Naive thymus-derived CD4-positive, alpha-beta T cell (primary cell): ENCODE measurements at regions not wholly inside any gene's neighbourhood (a gene's known extent, or its start where the extent isn't known, plus 50 kb on each side); places are given as distances from the start of the nearest gene placed in this dataset.
A peak's percentile ranks its signal among the peaks of the same experiment; 100 is the strongest.

Experiments
- ATAC-seq: fragments of 150-1000 bp; cut with Tn5 transposase; 2 replicates; pipeline ENCODE4 v1.10.0; 2021; ENCODE audit warnings: mild to moderate bottlenecking, moderate library complexity
- CTCF ChIA-PET: fragments of 350-600 bp; sonication (Branson Sonifier 250); formaldehyde crosslinking; loops from one replicate; lab custom pipeline; 2021; ENCODE audit warnings: antibody characterized with exemption; lab: Charles Lee
- POLR2A ChIA-PET: fragments of 350-600 bp; sonication (Branson Sonifier 250); formaldehyde crosslinking; loops from one replicate; lab custom pipeline; 2021; ENCODE audit warnings: antibody characterized with exemption, inconsistent platforms; lab: Charles Lee
- DNase-seq, 9 donors: peaks; one replicate each; pipeline versions ENCODE4 v3.0.0 to v3.0.0-alpha.2; 2020 to 2022; ENCODE audit warnings: mixed read lengths in 1 of 9
- H3K27ac ChIP-seq: one replicate; pipeline ENCODE4 v1.7.0; 2013; ENCODE audit warnings: mild to moderate bottlenecking, low read depth, low read length, moderate library complexity
- H3K27me3 ChIP-seq, 2 donors: one replicate each; pipeline ENCODE4 v1.7.0; 2013; ENCODE audit warnings: low read length in 2 of 2, mild to moderate bottlenecking in 2 of 2, moderate library complexity in 2 of 2; ENCODE audit not compliant: control insufficient read depth in 2 of 2, insufficient read depth in 2 of 2
- H3K36me3 ChIP-seq, 3 experiments: 1 replicate in 2 of 3; 2 replicates in 1 of 3; pipeline ENCODE4 v1.7.0; 2013; ENCODE audit warnings: low read length in 3 of 3, mild to moderate bottlenecking in 3 of 3, moderate library complexity in 1 of 3; ENCODE audit not compliant: insufficient read depth in 3 of 3, control insufficient read depth in 2 of 3
- H3K4me1 ChIP-seq, 2 donors: one replicate each; pipeline ENCODE4 v1.7.0; 2013; ENCODE audit warnings: low read length in 2 of 2, mild to moderate bottlenecking in 2 of 2, moderate library complexity in 1 of 2; ENCODE audit not compliant: control insufficient read depth in 2 of 2, insufficient read depth in 2 of 2
- H3K4me3 ChIP-seq: 2 replicates; pipeline ENCODE4 v1.7.0; 2013; ENCODE audit warnings: mild to moderate bottlenecking, low read length
- H3K9me3 ChIP-seq, 3 experiments: 1 replicate in 2 of 3; 2 replicates in 1 of 3; pipeline ENCODE4 v1.7.0; 2013; ENCODE audit warnings: low read length in 3 of 3; ENCODE audit not compliant: control insufficient read depth in 2 of 3
- H3K27ac Mint-ChIP-seq, 9 donors: one replicate each; pipeline ENCODE4 v1.8.0; 2020 to 2022; ENCODE audit warnings: mixed read lengths in 9 of 9, mild to moderate bottlenecking in 8 of 9, moderate library complexity in 5 of 9, inconsistent platforms in 2 of 9
- H3K27me3 Mint-ChIP-seq, 5 donors: one replicate each; pipeline ENCODE4 v1.8.0; 2021 to 2022; ENCODE audit warnings: mixed read lengths in 5 of 5, mild to moderate bottlenecking in 1 of 5
- H3K36me3 Mint-ChIP-seq, 5 donors: one replicate each; pipeline ENCODE4 v1.8.0; 2020 to 2022; ENCODE audit warnings: mixed read lengths in 5 of 5, mild to moderate bottlenecking in 3 of 5, inconsistent platforms in 1 of 5
- H3K4me1 Mint-ChIP-seq, 7 donors: one replicate each; pipeline ENCODE4 v1.8.0; 2020 to 2022; ENCODE audit warnings: mixed read lengths in 7 of 7, mild to moderate bottlenecking in 3 of 7, inconsistent platforms in 1 of 7
- H3K4me3 Mint-ChIP-seq, 10 donors: one replicate each; pipeline ENCODE4 v1.8.0; 2020 to 2022; ENCODE audit warnings: mild to moderate bottlenecking in 10 of 10, mixed read lengths in 10 of 10, moderate library complexity in 6 of 10, inconsistent platforms in 2 of 10
- H3K9me3 Mint-ChIP-seq, 11 donors: one replicate each; pipeline ENCODE4 v1.8.0; 2020 to 2022; ENCODE audit warnings: mixed read lengths in 11 of 11, mild to moderate bottlenecking in 4 of 11, inconsistent platforms in 1 of 11, moderate library complexity in 1 of 11
- intact Hi-C, 2 donors: fragments of 100-400 bp; cut with micrococcal nuclease; formaldehyde crosslinking; loops; one replicate each; pipeline ENCODE4 v1.15.1; 2023

GRCh38 chr7:155372782-155373358 lies 75.2 kb downstream of the INSIG1 start:
- peaks cover 0 to 3% (median 0%) of the 10 kb centered on the region in 5 donors for H3K36me3 Mint-ChIP-seq
- H3K27me3 ChIP-seq, result peaks cover 0 to 3% of the 10 kb centered on the region in 2 donors
- no peak for DNase-seq
- H3K4me3 ChIP-seq, result no peak overlapping the region
- H3K9me3 Mint-ChIP-seq, result peaks cover 0 to 6% (median 0%) of the 10 kb centered on the region in 11 donors
- POLR2A ChIA-PET, result no interaction called here
- CTCF ChIA-PET, result no interaction called here
- H3K4me1 Mint-ChIP-seq, result peaks cover 26 to 46% (median 33%) of the 10 kb centered on the region in 7 donors
- H3K36me3 ChIP-seq, result no peaks in the 10 kb centered on the region
- peak overlapping the region in 1 of 9 donors; percentile 82 for H3K27ac Mint-ChIP-seq
- peaks cover 0 to 7% of the 10 kb centered on the region in 2 donors for H3K4me1 ChIP-seq
- H3K27ac ChIP-seq, result no peak overlapping the region
- no peak for ATAC-seq
- H3K27me3 Mint-ChIP-seq, result peaks cover 65 to 82% (median 78%) of the 10 kb centered on the region in 5 donors
- H3K4me3 Mint-ChIP-seq, result peak overlapping the region; percentile 29 to 82 (median 58)
- H3K9me3 ChIP-seq, result no peaks in the 10 kb centered on the region
- intact Hi-C loops, result no loop called here

GRCh38 chr7:155373359-155374273 lies 75.9 kb downstream of the INSIG1 start:
- ATAC-seq (no peak), DNase-seq (no peak)
- H3K27ac Mint-ChIP-seq, result peak overlapping the region in 1 of 9 donors; percentile 82
- H3K9me3 ChIP-seq, result no peaks in the 10 kb centered on the region
- ChIA-PET CTCF (no interaction called here), POLR2A (no interaction called here)
- peaks cover 0 to 7% of the 10 kb centered on the region in 2 donors for H3K4me1 ChIP-seq
- no peak overlapping the region for H3K27ac ChIP-seq
- H3K9me3 Mint-ChIP-seq, result peaks cover 0 to 5% (median 0%) of the 10 kb centered on the region in 11 donors
- H3K36me3 ChIP-seq, result no peaks in the 10 kb centered on the region
- H3K4me3 Mint-ChIP-seq, result peak overlapping the region; percentile 29 to 84 (median 60)
- intact Hi-C loops, result no loop called here
- H3K4me3 ChIP-seq, result no peak overlapping the region
- peaks cover 0 to 3% (median 0%) of the 10 kb centered on the region in 5 donors for H3K36me3 Mint-ChIP-seq
- H3K27me3 ChIP-seq, result peaks cover 0 to 5% of the 10 kb centered on the region in 2 donors
- H3K4me1 Mint-ChIP-seq, result peaks cover 26 to 52% (median 35%) of the 10 kb centered on the region in 7 donors
- peaks cover 70 to 86% (median 80%) of the 10 kb centered on the region in 5 donors for H3K27me3 Mint-ChIP-seq

- ATAC-seq, result no peak
- H3K27me3 Mint-ChIP-seq, result peaks cover 71 to 88% (median 80%) of the 10 kb centered on the region in 5 donors
- Histone ChIP-seq H3K36me3 (no peaks in the 10 kb centered on the region), H3K4me3 (no peak overlapping the region), H3K27me3 (peaks cover 0 to 9% of the 10 kb centered on the region in 2 donors), H3K4me1 (peaks cover 0 to 7% of the 10 kb centered on the region in 2 donors), H3K27ac (no peak overlapping the region), H3K9me3 (no peaks in the 10 kb centered on the region)
- peaks cover 26 to 56% (median 37%) of the 10 kb centered on the region in 7 donors for H3K4me1 Mint-ChIP-seq
- peaks cover 0 to 3% (median 0%) of the 10 kb centered on the region in 11 donors for H3K9me3 Mint-ChIP-seq
- no peak for DNase-seq
- ChIA-PET POLR2A (no interaction called here), CTCF (no interaction called here)
- intact Hi-C loops, result loop anchor here in 1 of 2 donors (5.0 kb wide), 2 partner anchors 438 to 1628 kb away; partner anchors contain the start of gene SHH
- H3K4me3 Mint-ChIP-seq, result peak overlapping the region in 9 of 10 donors; percentile 13 to 84 (median 55)
- peak overlapping the region in 1 of 9 donors; percentile 65 for H3K27ac Mint-ChIP-seq
- H3K36me3 Mint-ChIP-seq, result no peaks in the 10 kb centered on the region
These were observed 76.9 kb downstream of the INSIG1 start for GRCh38 chr7:155374276-155375252.

DNA sequence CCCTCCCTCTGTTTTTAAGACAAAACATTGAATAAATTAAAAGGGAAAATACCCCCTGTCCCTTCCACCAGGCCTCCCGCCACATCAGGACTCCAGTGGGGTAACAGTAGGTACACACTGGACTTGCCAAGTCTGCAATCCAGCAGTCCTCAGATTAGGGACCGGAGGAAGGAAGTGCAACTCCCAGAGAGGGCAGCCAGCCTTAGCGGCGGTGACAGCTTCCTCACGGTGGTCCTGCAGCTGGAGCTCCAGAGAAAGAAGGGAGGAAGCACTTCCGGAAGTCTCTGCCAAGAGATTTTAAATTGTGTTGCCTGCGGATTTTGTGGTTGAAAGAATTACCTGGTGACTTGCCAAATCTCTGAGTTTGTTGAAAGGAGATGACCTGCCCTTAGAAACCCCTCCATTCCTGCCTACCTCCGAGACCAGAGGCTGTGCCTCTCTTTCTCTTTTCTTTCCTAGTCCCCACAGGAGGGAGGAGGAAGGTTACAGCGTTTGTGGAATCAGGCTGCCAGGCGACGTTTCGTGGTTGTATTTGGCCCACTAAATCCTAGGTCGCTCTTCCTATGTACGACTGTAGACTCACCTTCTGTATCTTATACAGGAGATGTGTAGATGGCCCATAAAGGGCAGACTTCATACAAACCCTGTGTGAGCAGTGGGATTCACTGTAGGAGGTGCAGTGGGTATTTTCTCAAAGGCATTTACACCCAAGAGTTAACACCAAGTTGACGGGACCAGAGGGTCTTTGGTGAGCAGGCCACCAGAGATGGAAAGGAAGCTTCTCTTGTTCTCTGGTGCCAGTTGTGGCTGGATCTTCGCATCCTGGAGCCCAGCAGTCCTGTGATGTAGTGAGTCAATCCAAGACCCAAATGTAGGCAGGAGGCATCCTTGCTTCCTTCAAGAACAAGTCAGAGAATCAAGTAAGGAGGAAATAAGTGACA lies 77.9 kb downstream of the INSIG1 start:
- peaks cover 0 to 14% of the 10 kb centered on the region in 2 donors for H3K27me3 ChIP-seq
- H3K4me3 Mint-ChIP-seq, result peak overlapping the region; percentile 12 to 82 (median 44)
- intact Hi-C loops, result loop anchor here in 1 of 2 donors (2.0 to 5.0 kb wide), 5 partner anchors 81 to 1627 kb away; partner anchors contain the start of gene SHH
- no peaks in the 10 kb centered on the region for H3K36me3 ChIP-seq
- no peak overlapping the region for H3K4me3 ChIP-seq
- H3K4me1 ChIP-seq, result peaks cover 0 to 10% of the 10 kb centered on the region in 2 donors
- peaks cover 29 to 67% (median 45%) of the 10 kb centered on the region in 7 donors for H3K4me1 Mint-ChIP-seq
- H3K9me3 ChIP-seq, result no peaks in the 10 kb centered on the region
- H3K27me3 Mint-ChIP-seq, result peaks cover 73 to 88% (median 81%) of the 10 kb centered on the region in 5 donors
- peaks cover 0 to 2% (median 0%) of the 10 kb centered on the region in 11 donors for H3K9me3 Mint-ChIP-seq
- no peak for ATAC-seq
- H3K36me3 Mint-ChIP-seq, result no peaks in the 10 kb centered on the region
- no peak overlapping the region for H3K27ac ChIP-seq
- CTCF ChIA-PET, result no interaction called here
- H3K27ac Mint-ChIP-seq, result peak overlapping the region in 2 of 9 donors; percentile 15 to 72
- DNase-seq, result no peak
- POLR2A ChIA-PET, result no interaction called here

DNA sequence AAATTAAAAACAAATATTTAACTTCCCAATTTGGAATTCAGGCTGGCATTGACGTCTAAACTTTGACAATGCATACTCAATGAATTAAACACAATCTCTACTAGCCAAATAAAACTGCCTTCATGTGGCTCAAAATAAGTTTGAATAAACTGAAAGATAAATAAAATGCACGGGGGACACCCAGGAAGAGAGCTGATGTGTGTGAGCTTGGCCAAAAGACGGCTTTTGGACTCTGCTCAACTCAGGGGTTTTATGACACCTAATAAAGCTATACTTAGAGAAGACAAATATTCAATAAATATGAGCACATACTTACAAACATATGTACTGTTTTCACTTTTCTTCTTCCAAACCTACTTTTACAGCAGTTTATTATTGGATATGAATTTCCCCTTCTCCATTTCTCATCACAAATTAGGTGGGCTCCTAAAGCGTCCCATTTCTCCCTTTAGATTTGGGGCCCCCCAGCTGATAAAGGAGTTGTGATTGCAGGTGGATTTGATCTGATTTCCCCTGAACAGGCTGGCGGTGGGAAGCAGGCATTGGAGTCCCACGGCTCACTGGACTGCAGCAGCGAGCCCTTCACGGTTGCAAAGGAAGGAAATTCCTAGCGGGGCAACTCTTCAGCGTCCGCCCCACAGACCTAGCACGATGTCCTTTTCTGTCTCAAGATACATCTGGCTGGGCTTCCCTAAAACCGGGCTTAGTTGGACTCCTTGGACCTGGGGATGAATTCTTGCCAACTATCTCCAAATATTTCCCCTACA lies 79.6 kb downstream of the INSIG1 start:
- Histone ChIP-seq H3K27me3 (peaks cover 0 to 14% of the 10 kb centered on the region in 2 donors), H3K36me3 (no peaks in the 10 kb centered on the region), H3K4me3 (no peak overlapping the region), H3K9me3 (no peaks in the 10 kb centered on the region), H3K4me1 (peaks cover 0 to 21% of the 10 kb centered on the region in 2 donors), H3K27ac (no peak overlapping the region)
- no peak for ATAC-seq
- peaks cover 30 to 75% (median 56%) of the 10 kb centered on the region in 7 donors for H3K4me1 Mint-ChIP-seq
- ChIA-PET CTCF (no interaction called here), POLR2A (no interaction called here)
- no peak for DNase-seq
- peaks cover 0 to 2% (median 0%) of the 10 kb centered on the region in 11 donors for H3K9me3 Mint-ChIP-seq
- peak overlapping the region in 1 of 10 donors; percentile 25 for H3K4me3 Mint-ChIP-seq
- H3K27me3 Mint-ChIP-seq, result peaks cover 75 to 87% (median 85%) of the 10 kb centered on the region in 5 donors
- intact Hi-C loops, result loop anchor here in 1 of 2 donors (2.0 to 5.0 kb wide), 5 partner anchors 80 to 1625 kb away; partner anchors contain the start of gene SHH
- no peak overlapping the region for H3K27ac Mint-ChIP-seq
- H3K36me3 Mint-ChIP-seq, result peaks cover 0 to 4% (median 0%) of the 10 kb centered on the region in 5 donors
